ENCODE measurements at regions not wholly inside any gene's neighbourhood (a gene's known extent, or its start where the extent isn't known, plus 50 kb on each side); places are given as distances from the start of the nearest gene placed in this dataset.

DNA sequence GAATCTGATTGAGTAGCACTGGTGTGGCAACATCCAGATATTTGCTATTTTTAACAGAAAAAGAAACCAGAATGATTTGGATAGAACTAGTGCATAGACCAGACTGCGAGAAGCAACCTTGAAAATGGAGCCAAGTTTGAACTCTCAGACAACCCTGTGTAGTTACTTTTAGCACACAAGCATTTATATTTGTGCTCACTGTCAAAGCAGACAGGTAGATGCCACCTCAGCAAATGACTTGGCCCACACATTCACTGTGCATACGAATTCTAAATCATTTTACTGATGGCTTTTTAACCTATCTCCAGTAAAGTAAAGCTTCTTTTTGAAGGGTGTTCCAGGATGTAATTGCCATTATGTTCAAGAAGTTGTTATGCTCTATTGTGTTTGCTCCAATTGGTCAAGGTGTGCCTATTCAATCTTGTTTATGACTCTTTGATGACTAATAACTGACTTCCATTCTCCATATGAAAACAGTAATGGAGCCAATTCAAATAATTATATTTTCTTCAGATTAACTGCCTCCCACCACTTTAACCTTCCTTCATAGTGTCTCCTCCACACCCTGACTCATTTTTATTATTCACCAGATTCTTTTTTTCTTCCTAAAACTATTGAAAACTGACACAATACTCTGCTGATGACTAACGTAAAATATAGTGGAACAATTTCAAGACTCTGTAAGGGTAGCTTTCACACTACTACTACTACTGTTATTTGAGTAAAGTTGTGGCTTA, 138.5 kb downstream of the CCER1 start:
- no peak for TF ChIP-seq CTCF (IDR thresholded peaks at IDR 0.05)
- no peak for TF ChIP-seq POLR2A (IDR thresholded peaks at IDR 0.05)
- TF ChIP-seq POLR2AphosphoS5 (IDR thresholded peaks at IDR 0.05) = no peak
